Activated CD4-positive, alpha-beta T cell treated with anti-CD3 and anti-CD28 coated beads for 4 hours (primary cell): ENCODE measurements at regions not wholly inside any gene's neighbourhood (a gene's known extent, or its start where the extent isn't known, plus 50 kb on each side); places are given as distances from the start of the nearest gene placed in this dataset.
A peak's percentile ranks its signal among the peaks of the same experiment; 100 is the strongest.

ENCODE experiments used
- DNase-seq, 2 donors: peaks; one replicate each; pipeline ENCODE4 v3.0.0-alpha.2; 2020

GRCh38 chr4:56757821-56758411 is 63.6 kb downstream of the SPINK2 start:
- DNase-seq, result peak; percentile 79 to 81

- peak; percentile 18 to 29 for DNase-seq
These were observed 64.2 kb downstream of the SPINK2 start for GRCh38 chr4:56757261-56757746.

- no peak for DNase-seq
These were observed 65.6 kb downstream of the SPINK2 start for GRCh38 chr4:56755901-56756300.

- DNase-seq, result no peak
These were observed 68.5 kb downstream of the SPINK2 start for GRCh38 chr4:56752985-56753384.

- DNase-seq, result no peak
These were observed 69.1 kb upstream of the HOPX start for GRCh38 chr4:56750231-56750630.

- DNase-seq, result no peak
These were observed 67.2 kb upstream of the HOPX start for GRCh38 chr4:56748271-56748670.

- DNase-seq, result no peak
These were observed 65.5 kb upstream of the HOPX start for GRCh38 chr4:56746639-56747038.

GRCh38 chr4:56745042-56745441 is 63.9 kb upstream of the HOPX start:
- DNase-seq, result no peak

- DNase-seq, result no peak
These were observed 62.9 kb upstream of the HOPX start for GRCh38 chr4:56744030-56744429.

GRCh38 chr4:56743550-56743949 is 62.5 kb upstream of the HOPX start:
- no peak for DNase-seq

- no peak for DNase-seq
These were observed 61.2 kb upstream of the HOPX start for GRCh38 chr4:56742080-56742871.

GRCh38 chr4:56741595-56741994 is 60.5 kb upstream of the HOPX start:
- no peak for DNase-seq

- DNase-seq, result no peak
These were observed 58.1 kb upstream of the HOPX start for GRCh38 chr4:56739066-56739777.

GRCh38 chr4:56737666-56738065 is 56.6 kb upstream of the HOPX start:
- no peak for DNase-seq

- DNase-seq, result no peak
These were observed 52.3 kb upstream of the HOPX start for GRCh38 chr4:56733352-56733751.

- no peak for DNase-seq
These were observed 51.2 kb upstream of the HOPX start for GRCh38 chr4:56732301-56732700.

- DNase-seq, result no peak
These were observed 50.8 kb upstream of the HOPX start for GRCh38 chr4:56731857-56732256.
